Cardiac fibroblast (primary cell): ENCODE measurements at regions not wholly inside any gene's neighbourhood (a gene's known extent, or its start where the extent isn't known, plus 50 kb on each side); places are given as distances from the start of the nearest gene placed in this dataset.
A peak's percentile ranks its signal among the peaks of the same experiment; 100 is the strongest.

Experiments used
- DNase-seq, 2 donors: peaks; one replicate each; pipeline versions ENCODE4 v3.0.0 to v3.0.0-alpha.2; 2010; ENCODE audit warnings: low read depth in 2 of 2
- H3K4me3 ChIP-seq, 2 donors: replicated peaks in 1 of 2; 1 replicate in 1 of 2; 2 replicates in 1 of 2; pipeline ENCODE4 v1.5.1; 2011; ENCODE audit warnings: low read depth in 2 of 2, low read length in 2 of 2, mild to moderate bottlenecking in 2 of 2, moderate library complexity in 1 of 2
- TF ChIP-seq, protein P1 (sequence below): IDR thresholded peaks from one replicate; pipeline ENCODE4 v1.5.1; 2011; ENCODE audit warnings: low read depth, mild to moderate bottlenecking, low read length, inconsistent platforms

DNA sequence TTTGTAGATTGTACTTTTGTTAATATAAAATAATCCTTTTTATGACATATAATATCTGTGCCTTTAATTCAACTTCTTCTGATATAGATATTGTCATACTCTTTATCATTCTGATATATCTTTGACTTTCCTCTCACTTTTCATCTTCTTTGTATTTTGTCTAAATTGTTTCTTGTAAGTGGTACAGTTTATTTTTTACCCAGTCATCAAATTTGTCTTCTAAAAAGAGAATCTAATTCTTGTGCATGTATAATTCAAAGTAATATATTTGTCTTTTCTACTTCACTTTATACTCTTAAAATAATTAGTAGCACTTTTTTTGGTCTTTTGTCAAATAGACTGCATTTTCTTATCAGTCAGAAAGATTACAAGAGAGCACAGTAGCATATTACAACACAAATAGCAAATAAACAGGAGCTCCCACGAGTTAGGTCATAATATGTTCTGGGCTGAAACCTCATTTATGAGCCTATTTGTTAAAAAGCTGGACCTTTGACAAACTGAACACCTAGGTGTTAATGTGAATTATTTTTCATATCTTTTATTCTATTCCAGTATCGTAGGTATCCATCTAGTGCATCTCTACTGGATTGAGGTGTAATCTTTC is 379.7 kb upstream of the B3GALT2 start:
- no peak overlapping the region for H3K4me3 ChIP-seq
- TF ChIP-seq, protein P1, sequence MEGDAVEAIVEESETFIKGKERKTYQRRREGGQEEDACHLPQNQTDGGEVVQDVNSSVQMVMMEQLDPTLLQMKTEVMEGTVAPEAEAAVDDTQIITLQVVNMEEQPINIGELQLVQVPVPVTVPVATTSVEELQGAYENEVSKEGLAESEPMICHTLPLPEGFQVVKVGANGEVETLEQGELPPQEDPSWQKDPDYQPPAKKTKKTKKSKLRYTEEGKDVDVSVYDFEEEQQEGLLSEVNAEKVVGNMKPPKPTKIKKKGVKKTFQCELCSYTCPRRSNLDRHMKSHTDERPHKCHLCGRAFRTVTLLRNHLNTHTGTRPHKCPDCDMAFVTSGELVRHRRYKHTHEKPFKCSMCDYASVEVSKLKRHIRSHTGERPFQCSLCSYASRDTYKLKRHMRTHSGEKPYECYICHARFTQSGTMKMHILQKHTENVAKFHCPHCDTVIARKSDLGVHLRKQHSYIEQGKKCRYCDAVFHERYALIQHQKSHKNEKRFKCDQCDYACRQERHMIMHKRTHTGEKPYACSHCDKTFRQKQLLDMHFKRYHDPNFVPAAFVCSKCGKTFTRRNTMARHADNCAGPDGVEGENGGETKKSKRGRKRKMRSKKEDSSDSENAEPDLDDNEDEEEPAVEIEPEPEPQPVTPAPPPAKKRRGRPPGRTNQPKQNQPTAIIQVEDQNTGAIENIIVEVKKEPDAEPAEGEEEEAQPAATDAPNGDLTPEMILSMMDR: no peak
- no peak for DNase-seq

DNA sequence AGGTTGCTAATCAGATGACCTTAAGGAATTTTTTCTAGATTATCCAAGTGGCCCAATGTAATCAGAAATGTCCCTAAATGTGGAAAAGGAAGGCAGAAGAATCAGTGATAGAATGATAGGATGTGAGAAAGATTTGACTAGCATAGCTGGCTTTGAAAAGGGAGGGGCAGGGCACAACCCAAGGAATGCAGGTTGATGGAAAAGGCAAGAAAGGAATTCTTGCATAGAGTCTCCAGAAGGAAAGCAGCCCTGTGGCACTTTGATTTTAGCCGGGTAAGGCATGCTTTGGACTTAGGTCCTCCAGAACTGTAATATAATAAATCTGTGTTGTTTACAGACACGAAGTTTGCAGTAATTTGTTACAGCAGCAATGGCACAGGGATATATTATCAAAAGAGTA is 375.7 kb upstream of the B3GALT2 start:
- no peak overlapping the region for H3K4me3 ChIP-seq
- no peak for DNase-seq
- TF ChIP-seq, protein P1: no peak

DNA sequence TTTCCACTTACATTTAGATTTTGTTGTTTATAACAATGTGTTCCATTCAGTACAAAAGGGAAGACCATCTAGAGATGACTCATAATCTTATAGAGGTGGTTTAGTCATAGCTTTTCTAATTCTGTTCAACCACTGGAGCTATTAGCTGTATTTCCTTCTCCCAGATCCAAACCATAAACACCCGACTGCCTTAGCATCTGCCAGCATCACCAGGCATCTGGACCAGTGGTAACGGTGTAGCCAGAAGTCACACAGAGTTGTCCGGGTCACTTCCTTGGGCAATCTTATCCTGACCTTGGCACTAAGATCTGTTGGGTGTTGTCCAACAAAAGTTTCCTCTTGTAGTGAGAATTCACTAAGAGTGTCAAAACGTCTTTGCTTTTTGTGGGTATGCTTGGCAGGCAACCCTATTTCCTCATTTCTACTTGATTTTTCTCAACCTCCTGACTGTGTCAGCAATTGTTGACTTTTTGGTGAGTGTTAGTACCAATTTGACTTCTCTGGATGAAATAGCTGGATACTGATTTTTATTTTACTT is 372.1 kb upstream of the B3GALT2 start:
- TF ChIP-seq, protein P1: no peak
- peak; percentile 74 to 87 for DNase-seq
- no peak overlapping the region for H3K4me3 ChIP-seq

GRCh38 chr1:193555662-193556441 is 369.4 kb upstream of the B3GALT2 start:
- no peak for DNase-seq
- TF ChIP-seq, protein P1: no peak
- H3K4me3 ChIP-seq: no peak overlapping the region

DNA sequence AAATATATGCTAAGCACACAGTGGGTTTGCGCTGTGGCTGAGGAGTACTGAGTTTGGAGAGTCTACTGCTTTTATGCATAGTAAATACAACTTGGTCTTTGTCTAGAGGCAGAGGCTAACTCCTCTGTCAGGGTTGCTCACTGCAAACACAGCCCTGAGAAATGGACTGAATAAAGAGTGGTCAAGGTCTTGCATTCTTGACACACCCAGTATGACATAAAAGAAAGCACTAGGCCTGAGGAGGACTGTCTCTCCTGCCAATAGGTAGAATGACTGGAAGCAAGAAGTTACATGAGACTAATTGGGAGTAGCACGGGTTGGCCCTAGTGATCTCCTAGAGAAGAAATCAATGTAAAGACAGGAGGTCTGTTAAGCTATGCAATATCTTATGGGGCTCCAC is 367.2 kb upstream of the B3GALT2 start:
- DNase-seq: no peak
- H3K4me3 ChIP-seq: no peak overlapping the region
- TF ChIP-seq, protein P1: no peak

- DNase-seq: no peak
- TF ChIP-seq, protein P1: no peak
- no peak overlapping the region for H3K4me3 ChIP-seq
Measured at GRCh38 chr1:193552274-193552673, 365.9 kb upstream of the B3GALT2 start.
